Skeletal muscle tissue (tissue), 3 donors: ENCODE measurements at regions not wholly inside any gene's neighbourhood (a gene's known extent, or its start where the extent isn't known, plus 50 kb on each side); places are given as distances from the start of the nearest gene placed in this dataset.
"Not testable (repeated sequence)": the region's sequence is repeated elsewhere in the genome, so short reads cannot be mapped to it uniquely, and the experiment has no call there.

Source experiments
- H3K27ac ChIP-seq: one replicate; pipeline ENCODE4 v1.7.0; 2013; ENCODE audit warnings: mild to moderate bottlenecking, low read depth, low read length, inconsistent platforms
- H3K27me3 ChIP-seq, 3 donors: one replicate each; pipeline ENCODE4 v1.7.0; 2013; ENCODE audit warnings: low read length in 3 of 3; ENCODE audit not compliant: control insufficient read depth in 3 of 3, insufficient read depth in 3 of 3
- H3K36me3 ChIP-seq, 3 donors: one replicate each; pipeline ENCODE4 v1.7.0; 2013; ENCODE audit warnings: low read length in 3 of 3; ENCODE audit not compliant: control insufficient read depth in 3 of 3, insufficient read depth in 3 of 3
- H3K4me1 ChIP-seq, 3 donors: one replicate each; pipeline ENCODE4 v1.7.0; 2013; ENCODE audit warnings: low read length in 3 of 3, mild to moderate bottlenecking in 3 of 3; ENCODE audit not compliant: control insufficient read depth in 3 of 3, insufficient read depth in 3 of 3
- H3K4me3 ChIP-seq, 3 donors: one replicate each; pipeline ENCODE4 v1.7.0; 2013; ENCODE audit warnings: low read length in 3 of 3
- H3K9ac ChIP-seq, 3 donors: one replicate each; pipeline ENCODE4 v1.7.0; 2013; ENCODE audit warnings: low read length in 3 of 3, mild to moderate bottlenecking in 3 of 3, moderate library complexity in 2 of 3, low read depth in 1 of 3
- H3K9me3 ChIP-seq, 3 donors: one replicate each; pipeline ENCODE4 v1.7.0; 2013; ENCODE audit warnings: low read length in 3 of 3; ENCODE audit not compliant: control insufficient read depth in 3 of 3
- donor health status: Osteomylitis.

DNA sequence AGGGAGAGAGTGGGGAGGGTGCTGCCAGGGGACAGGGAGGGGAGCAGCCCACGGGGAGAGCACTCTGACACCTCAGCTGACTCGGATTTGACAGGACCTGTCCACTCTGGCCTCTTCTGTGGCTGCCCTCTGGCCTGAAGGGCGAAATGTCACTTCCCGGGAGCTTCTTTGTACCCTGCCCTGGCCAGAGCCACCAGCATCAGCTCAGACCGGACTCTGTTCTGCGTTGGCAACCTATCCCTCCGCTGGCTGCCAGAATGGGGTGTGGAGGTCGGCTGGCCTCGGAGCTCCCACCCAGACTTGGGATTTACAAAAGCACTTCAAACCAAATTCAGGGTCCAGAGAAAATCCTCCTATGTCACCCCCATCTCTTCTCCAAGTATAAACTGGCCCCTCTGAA is 336.7 kb upstream of the FRG2C start:
- Histone ChIP-seq H3K9me3 (no peaks in the 10 kb centered on the region), H3K27ac (no peak overlapping the region), H3K36me3 (no peaks in the 10 kb centered on the region), H3K27me3 (peaks cover 0 to 13% (median 0%) of the 10 kb centered on the region in 3 donors), H3K9ac (no peak overlapping the region), H3K4me3 (no peak overlapping the region), H3K4me1 (no peaks in the 10 kb centered on the region)

DNA sequence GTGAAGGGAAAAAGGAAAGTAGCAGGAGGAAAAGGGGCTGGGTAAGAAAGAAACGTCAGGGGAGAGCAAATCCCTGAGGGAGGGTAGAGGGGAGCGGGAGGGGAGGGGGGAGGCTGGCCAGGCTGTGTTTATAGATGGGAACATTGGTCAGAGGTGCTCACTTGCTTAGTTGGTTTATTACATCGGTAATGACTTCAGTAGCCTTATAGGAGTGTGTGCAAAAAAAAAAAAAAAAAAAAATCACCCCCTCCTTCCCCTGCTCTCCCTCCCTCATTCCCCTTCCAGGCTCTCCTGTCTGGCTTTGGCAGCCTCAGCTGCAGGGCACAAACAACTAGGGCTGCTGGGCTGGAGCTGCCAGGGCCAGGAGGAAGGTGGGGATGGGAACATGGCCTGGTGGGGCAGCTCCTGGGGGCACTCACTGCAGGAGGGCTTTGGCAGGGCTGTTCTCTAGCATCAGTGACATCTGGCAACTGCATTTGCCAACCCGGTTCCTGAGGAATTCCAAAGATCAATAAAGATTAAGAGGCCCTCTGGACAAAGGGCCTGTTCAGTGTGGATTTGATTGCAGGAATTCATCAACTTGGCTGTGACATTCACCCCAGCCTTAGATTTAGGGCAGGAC is 334.5 kb upstream of the FRG2C start:
- Histone ChIP-seq H3K27ac (no peak overlapping the region), H3K9ac (no peak overlapping the region), H3K27me3 (peaks cover 0 to 13% (median 0%) of the 10 kb centered on the region in 3 donors), H3K9me3 (no peaks in the 10 kb centered on the region), H3K4me3 (no peak overlapping the region), H3K4me1 (peaks cover 0 to 3% (median 0%) of the 10 kb centered on the region in 3 donors), H3K36me3 (no peaks in the 10 kb centered on the region)

DNA sequence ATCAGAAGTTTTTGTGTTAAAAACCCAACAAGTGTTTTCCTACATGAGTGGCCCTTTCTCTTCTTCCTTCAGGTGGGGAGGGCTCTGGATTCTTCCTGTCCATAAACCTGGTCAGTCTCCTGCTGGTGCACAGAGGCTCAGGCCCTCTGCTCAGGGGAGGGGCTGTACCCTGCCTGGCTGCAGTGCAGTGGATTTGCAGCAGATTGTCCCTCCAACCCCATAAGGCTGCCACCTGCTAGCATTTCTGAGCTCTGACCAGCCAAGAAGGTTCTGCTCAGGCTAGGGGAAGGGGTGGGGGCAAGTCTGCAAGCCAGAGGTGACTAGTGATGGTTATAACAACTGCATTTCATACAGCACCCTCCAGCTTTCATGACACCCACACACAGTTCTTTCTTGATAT is 333.7 kb upstream of the FRG2C start:
- H3K36me3 ChIP-seq, H3K4me1 ChIP-seq, H3K27ac ChIP-seq, H3K4me3 ChIP-seq, H3K9me3 ChIP-seq, H3K9ac ChIP-seq: not testable (repeated sequence)
- H3K27me3 ChIP-seq: peaks cover 0 to 13% (median 0%) of the 10 kb centered on the region in 3 donors

DNA sequence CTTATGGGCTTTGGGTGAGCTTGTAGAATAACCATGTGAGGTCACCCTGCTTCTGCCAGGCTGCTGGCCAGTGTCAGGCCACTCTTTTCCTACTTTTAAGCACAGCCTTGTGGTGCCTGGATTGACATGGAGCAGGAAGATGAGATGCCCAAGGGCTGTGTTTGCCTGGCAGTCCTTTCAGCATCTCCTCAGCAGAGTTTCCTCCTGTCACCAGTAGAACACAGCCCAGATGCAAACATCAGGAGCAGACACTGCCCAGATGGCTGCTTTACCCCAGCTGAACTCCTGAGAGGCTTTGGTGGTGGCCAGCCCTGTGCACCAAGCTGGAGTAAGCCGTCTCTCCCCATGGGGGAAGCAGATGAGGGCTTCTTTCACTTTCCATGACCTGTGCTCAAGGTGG is 332.0 kb upstream of the FRG2C start:
- peaks cover 0 to 12% (median 0%) of the 10 kb centered on the region in 3 donors for H3K27me3 ChIP-seq
- not testable (repeated sequence) for H3K4me1 ChIP-seq, H3K9me3 ChIP-seq, H3K4me3 ChIP-seq, H3K36me3 ChIP-seq, H3K9ac ChIP-seq, H3K27ac ChIP-seq

DNA sequence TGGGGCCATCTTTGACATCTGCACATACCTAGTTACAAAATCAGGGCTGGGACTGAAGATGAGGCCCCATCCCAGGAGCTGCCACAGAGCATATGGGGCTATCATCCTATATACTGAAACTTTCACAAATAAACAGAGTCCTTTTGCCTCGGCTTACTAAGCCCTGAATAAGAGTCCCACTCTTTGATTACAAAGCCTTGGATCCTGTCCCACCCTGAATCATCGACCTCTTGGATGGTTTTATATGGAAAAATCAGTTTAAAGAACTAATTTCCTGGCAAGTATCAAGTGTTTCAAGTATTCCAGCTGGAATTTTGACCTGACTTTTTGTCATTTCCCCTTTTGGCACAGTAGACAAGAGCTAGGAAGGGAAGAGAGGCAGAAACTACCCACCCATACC is 331.3 kb upstream of the FRG2C start:
- Histone ChIP-seq H3K27me3 (peaks cover 0 to 7% (median 0%) of the 10 kb centered on the region in 3 donors), H3K9ac (no peak overlapping the region), H3K27ac (no peak overlapping the region), H3K36me3 (no peaks in the 10 kb centered on the region), H3K4me3 (no peak overlapping the region), H3K4me1 (peaks cover 0 to 3% (median 0%) of the 10 kb centered on the region in 3 donors), H3K9me3 (no peaks in the 10 kb centered on the region)

DNA sequence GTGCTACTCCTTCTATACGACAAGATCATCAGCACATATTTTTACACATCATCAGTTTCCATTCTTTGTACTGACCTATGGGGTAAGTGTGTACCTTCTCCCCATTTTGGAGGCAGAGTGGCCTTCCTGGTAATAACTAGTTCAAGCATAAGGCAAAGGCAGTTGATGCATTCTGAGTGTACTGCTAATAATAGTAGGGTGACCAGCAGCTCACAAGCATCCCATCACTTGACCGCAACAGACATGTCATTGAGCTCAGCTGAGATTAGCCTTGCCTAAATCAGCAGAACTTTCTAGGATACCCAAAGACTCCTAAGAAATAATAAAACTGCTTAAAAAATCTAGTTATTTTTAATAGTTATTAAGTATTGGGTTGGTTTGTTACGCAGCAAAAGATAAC is 329.8 kb upstream of the FRG2C start:
- no peaks in the 10 kb centered on the region for H3K36me3 ChIP-seq
- H3K9ac ChIP-seq: no peak overlapping the region
- no peaks in the 10 kb centered on the region for H3K9me3 ChIP-seq
- H3K4me3 ChIP-seq: no peak overlapping the region
- no peak overlapping the region for H3K27ac ChIP-seq
- no peaks in the 10 kb centered on the region for H3K27me3 ChIP-seq
- peaks cover 0 to 3% (median 0%) of the 10 kb centered on the region in 3 donors for H3K4me1 ChIP-seq

DNA sequence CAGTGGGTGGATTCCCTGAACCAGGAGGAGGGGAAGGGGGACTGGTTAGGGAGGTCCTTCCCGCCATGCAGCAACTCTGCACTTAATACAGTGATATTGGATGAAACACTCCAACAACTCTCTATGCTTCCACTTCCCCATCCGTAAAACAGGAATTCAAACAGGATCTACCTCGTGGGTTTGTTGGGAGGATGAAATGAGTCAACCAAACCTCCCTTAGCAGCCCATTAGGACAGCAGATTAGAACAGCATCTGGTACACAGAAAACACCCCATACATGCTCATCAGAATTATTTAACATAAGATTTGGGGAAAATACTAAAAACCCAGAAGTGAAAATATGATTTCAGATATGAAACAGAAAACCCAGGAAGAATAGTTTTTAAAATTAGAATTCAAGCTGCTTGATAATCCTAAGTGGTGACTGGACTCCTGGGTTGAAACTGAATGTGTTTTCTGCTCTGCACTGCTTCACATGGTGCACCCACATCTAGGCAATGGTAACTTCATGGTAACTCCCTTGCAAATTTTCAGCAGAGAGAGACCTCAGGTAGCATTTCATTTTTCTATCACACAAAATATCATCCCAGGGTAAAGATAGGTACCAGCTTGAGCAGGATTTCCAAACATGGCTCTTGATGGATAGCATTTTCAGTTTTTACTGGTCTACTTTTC is 326.8 kb upstream of the FRG2C start:
- no peak overlapping the region for H3K9ac ChIP-seq
- no peaks in the 10 kb centered on the region for H3K36me3 ChIP-seq
- H3K4me1 ChIP-seq: peaks cover 0 to 6% (median 5%) of the 10 kb centered on the region in 3 donors
- H3K27me3 ChIP-seq: no peaks in the 10 kb centered on the region
- no peak overlapping the region for H3K27ac ChIP-seq
- H3K4me3 ChIP-seq: no peak overlapping the region
- H3K9me3 ChIP-seq: no peaks in the 10 kb centered on the region

DNA sequence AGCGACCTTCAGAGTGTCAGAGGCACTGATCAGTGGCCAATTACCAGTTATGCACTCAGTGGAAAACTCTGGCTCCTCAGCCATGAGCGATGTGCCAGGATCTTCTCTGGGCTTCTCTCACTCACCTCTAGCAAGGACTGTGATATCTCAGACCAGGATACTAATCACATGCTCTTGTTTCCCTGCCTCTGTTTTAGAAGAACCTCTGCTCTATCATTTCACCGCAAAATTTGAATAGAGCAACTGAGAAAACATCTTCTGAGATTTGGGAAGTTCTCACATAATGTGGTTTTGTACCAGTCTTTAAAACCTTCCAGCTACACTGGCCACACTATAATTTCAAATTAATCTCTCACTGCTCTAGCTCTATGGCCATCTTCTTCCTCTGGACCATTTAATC is 325.8 kb upstream of the FRG2C start:
- Histone ChIP-seq H3K36me3 (no peaks in the 10 kb centered on the region), H3K27ac (no peak overlapping the region), H3K27me3 (no peaks in the 10 kb centered on the region), H3K4me3 (no peak overlapping the region), H3K9ac (no peak overlapping the region), H3K4me1 (peaks cover 0 to 5% (median 3%) of the 10 kb centered on the region in 3 donors), H3K9me3 (no peaks in the 10 kb centered on the region)

DNA sequence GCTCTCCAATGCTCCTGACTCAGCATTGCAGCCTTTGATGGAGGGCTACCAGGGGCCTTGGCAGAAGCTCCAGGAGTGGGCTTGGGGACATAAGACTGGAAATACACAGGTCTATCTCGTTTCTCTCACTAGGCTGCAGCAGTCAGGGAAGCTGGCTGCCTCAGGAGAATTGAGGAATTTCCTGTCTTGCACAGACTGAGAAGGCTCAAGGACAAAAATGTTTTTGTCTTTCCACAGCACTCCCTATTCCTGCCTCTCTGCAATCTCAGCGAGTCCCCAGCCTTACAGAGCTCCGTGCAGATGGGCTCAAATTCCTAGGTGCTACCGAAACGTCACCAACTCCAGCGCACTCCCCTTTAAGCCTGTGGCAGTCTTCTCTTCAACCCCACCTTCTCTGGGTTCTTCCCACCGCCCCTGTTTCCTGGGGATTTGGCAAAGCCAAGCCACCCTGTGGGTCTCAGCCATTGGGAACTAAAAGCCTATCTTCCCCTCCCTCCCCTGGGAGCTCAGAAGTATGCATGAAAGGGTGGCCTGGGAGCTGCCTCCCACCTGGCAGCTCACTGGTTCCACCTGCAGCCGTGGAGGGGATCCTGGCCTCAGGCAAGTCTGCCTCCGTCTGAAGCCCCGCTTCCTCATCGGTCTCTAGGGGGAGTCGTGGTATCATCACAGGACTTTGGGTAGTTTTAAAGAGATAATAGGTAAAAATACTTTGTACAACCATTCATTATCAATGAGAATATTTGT is 322.6 kb upstream of the FRG2C start:
- no peaks in the 10 kb centered on the region for H3K36me3 ChIP-seq
- H3K4me3 ChIP-seq: no peak overlapping the region
- H3K27ac ChIP-seq: no peak overlapping the region
- no peaks in the 10 kb centered on the region for H3K27me3 ChIP-seq
- H3K9me3 ChIP-seq: no peaks in the 10 kb centered on the region
- peaks cover 0 to 5% (median 3%) of the 10 kb centered on the region in 3 donors for H3K4me1 ChIP-seq
- H3K9ac ChIP-seq: no peak overlapping the region

DNA sequence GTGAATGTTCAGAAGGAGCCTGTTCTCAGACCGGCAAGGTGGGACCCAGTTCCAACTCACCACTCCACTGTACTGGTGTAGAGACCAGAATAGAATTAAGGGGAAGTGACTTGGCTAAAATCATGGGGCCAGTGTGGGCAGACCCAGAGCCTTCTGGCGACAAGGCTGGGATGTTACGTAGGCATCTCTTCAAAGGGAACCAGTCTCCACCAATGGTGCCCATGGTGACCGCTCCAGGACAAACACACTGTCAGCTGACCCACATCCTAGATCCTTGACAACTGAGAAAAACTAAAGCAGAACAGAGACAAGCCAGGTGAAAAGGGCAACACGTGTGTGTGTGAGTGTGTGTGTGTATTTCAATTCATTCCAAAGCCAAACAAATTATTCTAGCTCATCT is 321.7 kb upstream of the FRG2C start:
- no peaks in the 10 kb centered on the region for H3K27me3 ChIP-seq
- H3K36me3 ChIP-seq: no peaks in the 10 kb centered on the region
- no peak overlapping the region for H3K27ac ChIP-seq
- H3K4me3 ChIP-seq: no peak overlapping the region
- H3K9me3 ChIP-seq: no peaks in the 10 kb centered on the region
- H3K9ac ChIP-seq: no peak overlapping the region
- H3K4me1 ChIP-seq: peaks cover 0 to 5% (median 3%) of the 10 kb centered on the region in 3 donors
